Peyer's patch (tissue), 4 donors: ENCODE measurements at regions not wholly inside any gene's neighbourhood (a gene's known extent, or its start where the extent isn't known, plus 50 kb on each side); places are given as distances from the start of the nearest gene placed in this dataset.

Experiments used
- POLR2A ChIP-seq, 2 donors: fragments of 450-650 bp; IDR thresholded peaks; one replicate each; pipeline ENCODE4 v1.5.1; 2017; ENCODE audit warnings: antibody characterized with exemption in 2 of 2, mild to moderate bottlenecking in 2 of 2, moderate library complexity in 2 of 2
- TF ChIP-seq, protein P1 (sequence below), 6 experiments: fragments of 450-650 bp in 4 of 6; fragments of 200-600 bp in 2 of 6; sonication (generic) in 1 of 6; IDR thresholded peaks; one replicate each; pipeline ENCODE4 v1.5.1; 2017 to 2019; ENCODE audit warnings: antibody characterized with exemption in 6 of 6, mild to moderate bottlenecking in 3 of 6, moderate library complexity in 1 of 6

DNA sequence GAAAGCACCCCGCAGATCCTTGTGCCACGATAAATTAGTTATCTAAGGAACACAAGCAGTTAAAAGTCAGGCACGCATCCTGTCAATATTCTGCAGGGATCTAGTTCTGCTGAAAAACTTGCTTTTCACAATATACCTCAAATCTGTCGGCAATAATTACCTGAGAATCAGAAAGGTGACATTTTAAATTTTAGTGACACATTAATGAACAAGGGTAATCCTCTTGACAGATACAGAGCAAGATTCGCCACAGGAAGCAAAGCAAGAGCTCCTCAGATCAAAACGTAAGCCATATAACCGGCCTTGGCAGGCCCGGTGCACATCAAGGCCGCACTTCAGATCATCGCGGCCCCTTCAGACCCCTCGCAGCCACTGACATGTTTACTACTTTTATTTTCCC lies 185.7 kb downstream of the ATPSCKMT start:
- TF ChIP-seq, protein P1, sequence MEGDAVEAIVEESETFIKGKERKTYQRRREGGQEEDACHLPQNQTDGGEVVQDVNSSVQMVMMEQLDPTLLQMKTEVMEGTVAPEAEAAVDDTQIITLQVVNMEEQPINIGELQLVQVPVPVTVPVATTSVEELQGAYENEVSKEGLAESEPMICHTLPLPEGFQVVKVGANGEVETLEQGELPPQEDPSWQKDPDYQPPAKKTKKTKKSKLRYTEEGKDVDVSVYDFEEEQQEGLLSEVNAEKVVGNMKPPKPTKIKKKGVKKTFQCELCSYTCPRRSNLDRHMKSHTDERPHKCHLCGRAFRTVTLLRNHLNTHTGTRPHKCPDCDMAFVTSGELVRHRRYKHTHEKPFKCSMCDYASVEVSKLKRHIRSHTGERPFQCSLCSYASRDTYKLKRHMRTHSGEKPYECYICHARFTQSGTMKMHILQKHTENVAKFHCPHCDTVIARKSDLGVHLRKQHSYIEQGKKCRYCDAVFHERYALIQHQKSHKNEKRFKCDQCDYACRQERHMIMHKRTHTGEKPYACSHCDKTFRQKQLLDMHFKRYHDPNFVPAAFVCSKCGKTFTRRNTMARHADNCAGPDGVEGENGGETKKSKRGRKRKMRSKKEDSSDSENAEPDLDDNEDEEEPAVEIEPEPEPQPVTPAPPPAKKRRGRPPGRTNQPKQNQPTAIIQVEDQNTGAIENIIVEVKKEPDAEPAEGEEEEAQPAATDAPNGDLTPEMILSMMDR (IDR thresholded peaks at IDR 0.05) = no peak
- no peak for TF ChIP-seq POLR2A (IDR thresholded peaks at IDR 0.05)
